Ishikawa (cell line): ENCODE measurements at regions not wholly inside any gene's neighbourhood (a gene's known extent, or its start where the extent isn't known, plus 50 kb on each side); places are given as distances from the start of the nearest gene placed in this dataset.

ENCODE experiments used
- CEBPB ChIP-seq: IDR thresholded peaks from 2 replicates; pipeline ENCODE4 v1.6.1; 2012
- CREB1 ChIP-seq: IDR thresholded peaks from 2 replicates; pipeline ENCODE4 v1.6.1; 2012; ENCODE audit warnings: low read depth
- EGR1 ChIP-seq: IDR thresholded peaks from 2 replicates; pipeline ENCODE4 v1.6.1; 2012
- EP300 ChIP-seq: IDR thresholded peaks from 2 replicates; pipeline ENCODE4 v1.6.1; 2012; ENCODE audit warnings: borderline replicate concordance
- FOXM1 ChIP-seq: IDR thresholded peaks from 2 replicates; pipeline ENCODE4 v1.6.1; 2012; ENCODE audit warnings: low read depth, borderline replicate concordance
- MAX ChIP-seq: IDR thresholded peaks from 2 replicates; pipeline ENCODE4 v1.6.1; 2012
- RAD21 ChIP-seq: IDR thresholded peaks from 2 replicates; pipeline ENCODE4 v1.6.1; 2012; ENCODE audit warnings: low read depth
- REST ChIP-seq: IDR thresholded peaks from 2 replicates; pipeline ENCODE4 v1.6.1; 2012; ENCODE audit warnings: low read depth, mild to moderate bottlenecking
- TAF1 ChIP-seq: IDR thresholded peaks from 2 replicates; pipeline ENCODE4 v1.6.1; 2012; ENCODE audit warnings: low read depth, mild to moderate bottlenecking
- TCF12 ChIP-seq: IDR thresholded peaks from 2 replicates; pipeline ENCODE4 v1.6.1; 2012; ENCODE audit warnings: low read depth
- TEAD4 ChIP-seq: IDR thresholded peaks from 2 replicates; pipeline ENCODE4 v1.6.1; 2012
- YY1 ChIP-seq: IDR thresholded peaks from 2 replicates; pipeline ENCODE4 v1.6.1; 2012; ENCODE audit warnings: low read depth

- TF ChIP-seq RAD21 (no peak), MAX (no peak), CREB1 (no peak), CEBPB (no peak), TCF12 (no peak), TEAD4 (no peak), EP300 (no peak), YY1 (no peak), EGR1 (no peak), TAF1 (no peak), FOXM1 (no peak), REST (no peak)
Measured at GRCh38 chr9:64057553-64057952, 1227.5 kb downstream of the FOXD4L5 start.
